ENCODE measurements at regions not wholly inside any gene's neighbourhood (a gene's known extent, or its start where the extent isn't known, plus 50 kb on each side); places are given as distances from the start of the nearest gene placed in this dataset.

DNA sequence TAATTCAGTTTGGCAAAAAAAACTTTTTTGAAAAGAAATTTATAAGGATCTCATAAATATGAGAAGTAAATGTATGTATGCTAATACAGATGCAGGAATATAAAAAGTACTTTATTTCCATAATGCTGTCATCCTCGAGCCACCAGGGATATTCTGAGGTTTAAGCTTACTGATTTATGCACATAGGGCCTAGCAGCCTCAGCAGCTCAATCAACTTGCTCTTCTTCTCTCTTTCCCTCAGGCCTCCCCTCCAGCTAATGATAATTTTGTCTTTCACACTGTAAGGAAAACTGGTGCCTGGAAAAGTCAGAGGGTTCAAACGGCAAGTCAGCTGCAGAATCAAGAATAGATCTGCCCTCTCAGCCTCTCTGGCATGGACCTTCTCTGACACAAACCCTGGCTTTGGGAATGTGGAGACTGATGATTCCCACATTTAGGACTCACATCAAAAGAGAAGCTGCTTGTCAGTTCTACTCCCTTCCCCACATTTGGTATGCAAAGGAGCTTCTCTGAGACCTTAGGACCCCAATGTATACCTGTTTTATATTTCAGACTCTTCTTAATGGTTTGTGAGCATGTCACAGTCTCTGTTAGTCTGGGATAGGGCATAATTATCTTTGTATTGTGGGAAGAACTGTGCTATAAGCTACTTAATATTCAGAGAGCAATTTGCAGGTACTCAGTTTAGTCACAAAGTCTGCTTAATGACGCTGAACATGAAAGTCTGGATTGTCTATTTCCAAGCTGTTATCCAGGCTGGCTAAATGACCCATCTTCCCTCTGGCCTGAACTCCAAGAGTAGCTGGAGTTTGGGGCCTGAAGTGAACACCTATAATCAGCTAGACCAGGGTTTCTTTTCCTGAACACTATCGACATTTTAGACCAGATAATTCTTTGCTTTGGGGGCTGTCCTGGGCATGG, 52.1 kb upstream of the DIPK1A start:
- no peak for DNase-seq (ENCODE audit: low spot score)

DNA sequence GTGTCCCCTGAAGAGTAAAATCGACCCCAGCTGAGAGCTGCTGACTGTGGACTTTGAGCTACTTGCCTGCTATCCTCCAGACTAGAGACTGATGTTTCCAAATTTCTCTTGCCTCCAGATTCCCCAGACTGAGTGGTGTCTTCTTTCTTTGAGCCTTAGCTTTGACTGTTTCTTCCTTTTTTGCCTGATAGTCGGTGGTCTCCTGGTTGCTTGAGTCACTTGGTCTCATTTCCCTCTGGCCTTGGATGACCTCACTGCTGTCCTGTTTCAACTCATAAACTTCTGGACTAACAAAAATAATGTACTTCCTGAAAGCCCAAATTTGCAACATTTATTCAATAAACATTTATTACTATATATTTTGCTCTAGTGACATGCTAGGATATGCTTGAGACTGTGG, 52.9 kb upstream of the DIPK1A start:
- DNase-seq (ENCODE audit: low spot score) = no peak

DNA sequence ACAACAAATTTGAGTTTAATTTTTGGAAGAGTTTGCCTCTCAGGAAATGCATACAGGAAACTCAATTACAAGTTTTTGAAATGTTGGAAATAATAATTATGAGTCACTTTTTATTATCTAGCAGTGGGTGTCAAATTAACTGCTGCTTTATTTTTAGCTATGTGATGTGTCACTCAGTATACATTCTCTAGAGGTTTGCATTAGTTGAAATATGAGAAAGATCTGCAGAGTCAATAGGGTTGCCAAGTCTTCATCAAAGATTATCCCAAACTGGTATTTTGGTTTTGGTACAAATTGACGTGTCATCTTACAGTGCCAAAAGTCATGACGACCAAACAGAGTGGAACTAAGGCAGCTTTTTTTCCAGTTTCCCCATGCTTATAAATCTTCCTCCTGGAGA, 54.3 kb upstream of the DIPK1A start:
- DNase-seq (ENCODE audit: low spot score) = no peak

GRCh38 chr1:93016171-93016570, 54.9 kb upstream of the DIPK1A start:
- DNase-seq (ENCODE audit: low spot score) = no peak

DNA sequence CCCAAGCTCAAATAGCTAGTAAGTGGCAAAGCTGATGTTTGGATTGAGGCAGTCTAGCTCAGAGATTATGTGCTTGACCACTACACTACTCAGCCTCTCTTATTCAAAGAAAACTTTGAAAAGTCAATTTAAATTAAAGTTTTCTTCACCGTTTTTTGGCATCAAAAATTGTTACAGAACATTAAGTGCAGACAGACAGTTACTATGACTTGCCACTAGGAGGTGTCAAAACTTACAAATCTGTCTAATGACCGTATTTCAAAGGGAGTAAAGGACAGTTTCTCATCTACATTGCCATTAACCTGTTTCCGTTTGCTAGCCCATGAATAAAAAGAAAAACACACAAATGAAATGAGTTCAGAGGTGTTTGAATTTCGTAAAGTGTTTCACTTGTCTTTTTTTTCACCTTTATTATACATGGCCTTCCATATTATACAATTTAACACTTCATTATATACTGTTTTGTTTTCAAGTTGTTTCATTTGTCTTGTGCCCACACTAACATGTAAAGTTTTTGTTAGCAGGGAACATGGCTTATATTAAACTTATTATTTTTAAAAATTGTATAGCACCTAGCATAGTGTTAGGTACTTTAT, 57.4 kb upstream of the MTF2 start:
- peak; percentile 46 for DNase-seq (ENCODE audit: low spot score)

DNA sequence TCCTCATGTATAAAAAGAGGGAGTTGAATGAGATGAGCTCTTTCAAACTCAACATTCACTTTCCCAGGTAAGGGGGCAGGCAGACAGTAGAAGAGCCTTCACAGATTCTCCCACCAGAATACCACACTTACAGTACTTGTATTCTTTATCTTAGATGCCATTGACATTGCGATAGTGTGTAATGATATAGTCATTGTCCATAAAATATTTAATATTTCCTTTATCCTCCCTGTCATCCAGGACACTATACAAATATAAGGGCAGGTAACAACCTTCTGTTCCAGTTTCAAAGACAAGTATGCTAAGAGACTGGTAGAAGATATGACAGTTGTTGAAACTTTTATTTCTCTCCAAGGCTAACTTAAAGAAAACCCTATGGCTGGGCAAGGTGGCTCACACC, 56.5 kb upstream of the MTF2 start:
- DNase-seq (ENCODE audit: low spot score) = no peak

GRCh38 chr1:93023281-93023680, 55.8 kb upstream of the MTF2 start:
- no peak for DNase-seq (ENCODE audit: low spot score)

GRCh38 chr1:93025572-93025971, 53.5 kb upstream of the MTF2 start:
- DNase-seq (ENCODE audit: low spot score) = no peak

DNA sequence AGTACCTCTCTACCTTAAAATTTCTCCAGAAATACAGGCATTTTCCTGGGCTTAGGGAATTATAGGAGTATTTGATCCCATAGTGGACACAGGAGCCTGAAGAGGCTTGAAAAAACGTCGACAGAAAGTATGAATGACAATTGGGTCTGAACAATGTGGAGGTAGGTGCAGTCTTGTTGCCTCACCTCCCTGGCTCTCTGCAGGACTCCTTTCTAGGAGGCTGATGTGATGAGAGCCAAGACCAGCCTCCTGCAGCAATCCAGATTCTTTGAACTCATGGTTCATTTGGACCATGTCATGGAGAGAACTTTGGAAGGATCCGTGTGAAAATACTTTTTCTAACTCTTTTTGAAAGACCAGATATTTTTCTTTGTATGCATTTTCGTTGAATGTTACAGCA, 50.5 kb upstream of the MTF2 start:
- no peak for DNase-seq (ENCODE audit: low spot score)
